ENCODE measurements at regions not wholly inside any gene's neighbourhood (a gene's known extent, or its start where the extent isn't known, plus 50 kb on each side); places are given as distances from the start of the nearest gene placed in this dataset.

DNA sequence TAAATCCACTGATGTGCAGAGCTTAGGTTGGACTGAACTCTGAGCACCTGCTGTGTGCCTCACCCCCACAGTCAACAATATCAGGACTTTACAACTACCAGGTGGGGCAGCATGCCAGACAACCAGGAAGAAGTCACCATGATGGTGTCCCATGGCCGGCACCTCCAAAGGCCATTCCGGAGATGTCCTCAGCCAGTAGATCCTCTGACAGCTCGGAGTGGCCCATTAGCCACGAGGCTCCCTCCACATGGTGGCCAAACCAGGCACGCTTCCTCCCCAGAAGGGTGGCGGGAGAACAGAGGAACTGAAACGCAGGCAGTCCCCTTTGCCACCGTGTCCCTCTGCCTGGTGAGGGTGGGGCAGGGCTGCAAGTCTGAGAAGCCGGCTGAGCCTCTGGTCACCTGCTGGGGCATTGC, 390.0 kb downstream of the TNS3 start:
- Histone ChIP-seq H3K4me2 (ENCODE audit: low read length) (no peak overlapping the region), H3K27ac (ENCODE audit: low read depth, low read length) (no peak overlapping the region), H2AFZ (ENCODE audit: low read depth, low read length, poor library complexity, severe bottlenecking) (no peak overlapping the region), H3K4me3 (replicated peaks in 1 of 2; ENCODE audit: low read depth in 1 of 2, low read length in 2 of 2) (no peak overlapping the region), H3K9me3 (ENCODE audit: control insufficient read depth in 1 of 2, insufficient read depth in 1 of 2, low read depth in 1 of 2, low read length in 2 of 2) (no peaks in the 10 kb centered on the region), H3K9ac (ENCODE audit: low read length) (no peak overlapping the region), H3K4me1 (ENCODE audit: control insufficient read depth in 1 of 2, insufficient read depth in 2 of 2, low read length in 2 of 2) (no peaks in the 10 kb centered on the region), H3K79me2 (ENCODE audit: insufficient read depth, low read length) (no peaks in the 10 kb centered on the region), H4K20me1 (ENCODE audit: insufficient read depth) (no peaks in the 10 kb centered on the region), H3K9me2 (ENCODE audit: insufficient read depth) (no peaks in the 10 kb centered on the region), H3K36me3 (ENCODE audit: control insufficient read depth in 1 of 2, insufficient read depth in 2 of 2, low read length in 2 of 2) (no peaks in the 10 kb centered on the region), H3K27me3 (ENCODE audit: insufficient read depth, low read length) (peaks cover 6% of the 10 kb centered on the region; the same call in 1 of the 2 replicates)
- ChIA-PET POLR2A (no interaction called here), RAD21 (ENCODE audit: low non-redundant PET in 1 of 2, low total read pairs in 2 of 2, uncharacterized antibody in 2 of 2, unreplicated experiment in 2 of 2) (no interaction called here), CTCF (no interaction called here)
- intact Hi-C loops (cut with micrococcal nuclease), result no loop called here
- no TSS peak for BruUV-seq (replicated peaks)
- DNase-seq (ENCODE audit: low read depth, low spot score) (no peak), ATAC-seq (no peak)
- TF ChIP-seq SRF (IDR thresholded peaks at IDR 0.05; ENCODE audit: low read depth), result no peak
- TF ChIP-seq TCF7L2 (IDR thresholded peaks at IDR 0.05; ENCODE audit: borderline replicate concordance, extremely low read depth, insufficient read depth, insufficient read length), result no peak
- no peak for TF ChIP-seq SIN3A (IDR thresholded peaks at IDR 0.05; ENCODE audit: low read depth)
- TF ChIP-seq, protein P1, sequence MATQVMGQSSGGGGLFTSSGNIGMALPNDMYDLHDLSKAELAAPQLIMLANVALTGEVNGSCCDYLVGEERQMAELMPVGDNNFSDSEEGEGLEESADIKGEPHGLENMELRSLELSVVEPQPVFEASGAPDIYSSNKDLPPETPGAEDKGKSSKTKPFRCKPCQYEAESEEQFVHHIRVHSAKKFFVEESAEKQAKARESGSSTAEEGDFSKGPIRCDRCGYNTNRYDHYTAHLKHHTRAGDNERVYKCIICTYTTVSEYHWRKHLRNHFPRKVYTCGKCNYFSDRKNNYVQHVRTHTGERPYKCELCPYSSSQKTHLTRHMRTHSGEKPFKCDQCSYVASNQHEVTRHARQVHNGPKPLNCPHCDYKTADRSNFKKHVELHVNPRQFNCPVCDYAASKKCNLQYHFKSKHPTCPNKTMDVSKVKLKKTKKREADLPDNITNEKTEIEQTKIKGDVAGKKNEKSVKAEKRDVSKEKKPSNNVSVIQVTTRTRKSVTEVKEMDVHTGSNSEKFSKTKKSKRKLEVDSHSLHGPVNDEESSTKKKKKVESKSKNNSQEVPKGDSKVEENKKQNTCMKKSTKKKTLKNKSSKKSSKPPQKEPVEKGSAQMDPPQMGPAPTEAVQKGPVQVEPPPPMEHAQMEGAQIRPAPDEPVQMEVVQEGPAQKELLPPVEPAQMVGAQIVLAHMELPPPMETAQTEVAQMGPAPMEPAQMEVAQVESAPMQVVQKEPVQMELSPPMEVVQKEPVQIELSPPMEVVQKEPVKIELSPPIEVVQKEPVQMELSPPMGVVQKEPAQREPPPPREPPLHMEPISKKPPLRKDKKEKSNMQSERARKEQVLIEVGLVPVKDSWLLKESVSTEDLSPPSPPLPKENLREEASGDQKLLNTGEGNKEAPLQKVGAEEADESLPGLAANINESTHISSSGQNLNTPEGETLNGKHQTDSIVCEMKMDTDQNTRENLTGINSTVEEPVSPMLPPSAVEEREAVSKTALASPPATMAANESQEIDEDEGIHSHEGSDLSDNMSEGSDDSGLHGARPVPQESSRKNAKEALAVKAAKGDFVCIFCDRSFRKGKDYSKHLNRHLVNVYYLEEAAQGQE (IDR thresholded peaks at IDR 0.05; ENCODE audit: low read depth), result no peak
- no peak for TF ChIP-seq FOSL1 (IDR thresholded peaks at IDR 0.05; ENCODE audit: low read depth)
- TF ChIP-seq EZH2phosphoT487 (IDR thresholded peaks at IDR 0.05; ENCODE audit: borderline replicate concordance), result no peak
- TF ChIP-seq EZH2 (IDR thresholded peaks at IDR 0.05), result no peak
- TF ChIP-seq YY1 (IDR thresholded peaks at IDR 0.05; ENCODE audit: extremely low read depth, insufficient replicate concordance, low read depth, low read length), result no peak
- no peak for TF ChIP-seq SP1 (IDR thresholded peaks at IDR 0.05; ENCODE audit: low read depth)
- TF ChIP-seq POLR2A (IDR thresholded peaks at IDR 0.05; ENCODE audit: borderline replicate concordance, extremely low read depth, insufficient read depth, insufficient read length), result no peak
- TF ChIP-seq ZBTB33 (IDR thresholded peaks at IDR 0.05; ENCODE audit: extremely low read depth, insufficient replicate concordance, low read length), result no peak
- TF ChIP-seq ZNF274 (IDR thresholded peaks at IDR 0.05; ENCODE audit: low read depth, low read length), result no peak
- no peak for TF ChIP-seq JUND (IDR thresholded peaks at IDR 0.05)
